Uterus (tissue), 3 donors: ENCODE measurements at regions not wholly inside any gene's neighbourhood (a gene's known extent, or its start where the extent isn't known, plus 50 kb on each side); places are given as distances from the start of the nearest gene placed in this dataset.

Experiments used
- DNase-seq, 2 donors: peaks; one replicate each; pipeline ENCODE4 v3.0.0-alpha.2; 2019 to 2020
- H3K27ac ChIP-seq, 2 donors: fragments of 200-600 bp; sonication (generic); 1 replicate in 1 of 2; 2 replicates in 1 of 2; pipeline ENCODE4 v1.5.1; 2016 to 2018
- H3K27me3 ChIP-seq, 2 donors: fragments of 200-600 bp; sonication (generic); one replicate each; pipeline ENCODE4 v1.5.1; 2018 to 2019; ENCODE audit warnings: control low read depth in 1 of 2
- H3K36me3 ChIP-seq, 2 donors: fragments of 200-600 bp; sonication (generic); one replicate each; pipeline ENCODE4 v1.5.1; 2019; ENCODE audit warnings: control low read depth in 1 of 2
- H3K4me1 ChIP-seq, 2 donors: fragments of 200-600 bp; sonication (generic); one replicate each; pipeline ENCODE4 v1.5.1; 2018 to 2019; ENCODE audit warnings: control low read depth in 1 of 2
- H3K4me3 ChIP-seq, 2 donors: fragments of 200-600 bp; sonication (generic); 1 replicate in 1 of 2; 2 replicates in 1 of 2; pipeline ENCODE4 v1.5.1; 2018 to 2019; ENCODE audit warnings: mild to moderate bottlenecking in 1 of 2
- H3K9me3 ChIP-seq, 2 donors: fragments of 200-600 bp; sonication (generic); one replicate each; pipeline ENCODE4 v1.5.1; 2019; ENCODE audit warnings: control low read depth in 1 of 2
- POLR2A ChIP-seq, 2 donors: fragments of 450-650 bp; IDR thresholded peaks; one replicate each; pipeline ENCODE4 v1.6.1; 2016; ENCODE audit warnings: antibody characterized with exemption in 2 of 2, mild to moderate bottlenecking in 1 of 2, moderate library complexity in 1 of 2
- intact Hi-C: fragments of 100-400 bp; cut with DNase I; formaldehyde crosslinking; loops from one replicate; pipeline ENCODE4 v1.15.1; 2023; ENCODE audit warnings: low total_unique reads
- TF ChIP-seq, protein P1 (sequence below), 4 experiments: fragments of 200-600 bp in 2 of 4; fragments of 450-650 bp in 2 of 4; sonication (generic) in 2 of 4; IDR thresholded peaks; one replicate each; pipeline ENCODE4 v1.5.1; 2016 to 2019; ENCODE audit warnings: antibody characterized with exemption in 4 of 4, mild to moderate bottlenecking in 2 of 4, moderate library complexity in 1 of 4
- donor health status: DM: yes; HTN: yes; CAD: no.

DNA sequence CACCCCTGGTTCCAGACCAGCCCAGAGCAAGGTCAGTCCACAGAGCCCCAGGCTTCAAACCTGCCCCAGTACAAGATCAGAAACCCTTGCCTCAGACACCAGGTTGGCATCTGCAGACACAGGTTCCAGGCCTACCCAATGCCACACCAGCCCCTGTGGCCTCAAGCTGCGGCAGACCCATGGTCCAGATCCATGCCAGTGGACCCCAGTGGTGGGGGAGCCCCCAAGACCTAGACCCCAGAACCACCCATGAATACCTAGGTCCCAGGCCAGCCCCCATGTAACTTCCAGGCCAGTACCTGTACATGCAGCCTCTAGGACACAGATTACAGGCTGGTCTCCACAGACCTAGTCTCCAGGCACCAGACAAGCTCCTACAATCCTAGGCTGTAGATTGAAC lies 1019.3 kb downstream of the JRKL start:
- Histone ChIP-seq H3K9me3 (no peaks in the 10 kb centered on the region), H3K27ac (no peak overlapping the region), H3K27me3 (no peaks in the 10 kb centered on the region), H3K4me3 (no peak overlapping the region), H3K4me1 (no peaks in the 10 kb centered on the region), H3K36me3 (no peaks in the 10 kb centered on the region)
- no peak for TF ChIP-seq POLR2A (IDR thresholded peaks at IDR 0.05)
- TF ChIP-seq, protein P1, sequence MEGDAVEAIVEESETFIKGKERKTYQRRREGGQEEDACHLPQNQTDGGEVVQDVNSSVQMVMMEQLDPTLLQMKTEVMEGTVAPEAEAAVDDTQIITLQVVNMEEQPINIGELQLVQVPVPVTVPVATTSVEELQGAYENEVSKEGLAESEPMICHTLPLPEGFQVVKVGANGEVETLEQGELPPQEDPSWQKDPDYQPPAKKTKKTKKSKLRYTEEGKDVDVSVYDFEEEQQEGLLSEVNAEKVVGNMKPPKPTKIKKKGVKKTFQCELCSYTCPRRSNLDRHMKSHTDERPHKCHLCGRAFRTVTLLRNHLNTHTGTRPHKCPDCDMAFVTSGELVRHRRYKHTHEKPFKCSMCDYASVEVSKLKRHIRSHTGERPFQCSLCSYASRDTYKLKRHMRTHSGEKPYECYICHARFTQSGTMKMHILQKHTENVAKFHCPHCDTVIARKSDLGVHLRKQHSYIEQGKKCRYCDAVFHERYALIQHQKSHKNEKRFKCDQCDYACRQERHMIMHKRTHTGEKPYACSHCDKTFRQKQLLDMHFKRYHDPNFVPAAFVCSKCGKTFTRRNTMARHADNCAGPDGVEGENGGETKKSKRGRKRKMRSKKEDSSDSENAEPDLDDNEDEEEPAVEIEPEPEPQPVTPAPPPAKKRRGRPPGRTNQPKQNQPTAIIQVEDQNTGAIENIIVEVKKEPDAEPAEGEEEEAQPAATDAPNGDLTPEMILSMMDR (IDR thresholded peaks at IDR 0.05) = no peak
- intact Hi-C loops = no loop called here
- DNase-seq = no peak

DNA sequence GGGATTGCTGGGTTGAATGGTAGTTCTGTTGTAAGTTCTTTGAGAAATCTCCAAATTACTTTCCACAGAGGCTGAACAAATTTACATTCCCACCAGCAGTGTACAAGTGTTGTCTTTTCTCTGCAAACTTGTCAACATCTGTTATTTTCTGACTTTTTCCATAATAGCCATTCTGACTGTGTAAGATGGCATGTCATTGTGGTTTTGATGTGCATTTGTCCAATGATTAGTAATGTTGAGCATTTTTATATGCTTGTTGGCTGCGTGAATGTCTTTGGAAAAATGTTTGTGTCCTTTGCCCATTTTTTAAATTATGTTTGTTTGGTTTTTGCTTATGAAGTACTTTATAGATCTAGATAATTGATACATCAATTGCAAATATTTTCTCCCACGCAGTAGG lies 1025.0 kb downstream of the JRKL start:
- no peaks in the 10 kb centered on the region for H3K36me3 ChIP-seq
- no peaks in the 10 kb centered on the region for H3K4me1 ChIP-seq
- no peak for DNase-seq
- no peak overlapping the region for H3K27ac ChIP-seq
- H3K9me3 ChIP-seq = no peaks in the 10 kb centered on the region
- TF ChIP-seq POLR2A (IDR thresholded peaks at IDR 0.05) = no peak
- TF ChIP-seq, protein P1 (IDR thresholded peaks at IDR 0.05) = no peak
- no peaks in the 10 kb centered on the region for H3K27me3 ChIP-seq
- intact Hi-C loops = no loop called here
- H3K4me3 ChIP-seq = no peak overlapping the region

DNA sequence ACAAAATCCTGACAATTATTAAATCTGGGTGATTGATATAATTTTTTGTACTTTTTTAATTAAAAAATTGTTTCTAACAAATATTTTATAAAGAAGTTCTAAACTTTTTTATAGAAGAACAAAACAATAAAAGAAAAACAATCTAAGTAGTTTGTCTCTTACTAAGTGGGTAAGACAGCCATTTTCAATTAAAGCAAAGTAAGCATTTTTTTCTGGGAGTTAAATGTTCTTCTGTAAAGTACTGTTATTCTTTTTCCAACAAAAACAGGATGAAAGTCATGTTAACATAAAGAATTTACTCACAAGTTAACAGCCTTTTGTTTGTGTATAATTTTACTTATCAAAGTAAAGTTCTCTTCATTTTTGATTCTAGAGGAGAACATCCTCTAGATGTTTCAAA lies 1029.9 kb downstream of the JRKL start:
- Histone ChIP-seq H3K4me1 (no peaks in the 10 kb centered on the region), H3K36me3 (no peaks in the 10 kb centered on the region), H3K27ac (no peak overlapping the region), H3K4me3 (no peak overlapping the region), H3K9me3 (no peaks in the 10 kb centered on the region), H3K27me3 (no peaks in the 10 kb centered on the region)
- TF ChIP-seq POLR2A (IDR thresholded peaks at IDR 0.05) = no peak
- TF ChIP-seq, protein P1 (IDR thresholded peaks at IDR 0.05) = no peak
- intact Hi-C loops = no loop called here
- no peak for DNase-seq

DNA sequence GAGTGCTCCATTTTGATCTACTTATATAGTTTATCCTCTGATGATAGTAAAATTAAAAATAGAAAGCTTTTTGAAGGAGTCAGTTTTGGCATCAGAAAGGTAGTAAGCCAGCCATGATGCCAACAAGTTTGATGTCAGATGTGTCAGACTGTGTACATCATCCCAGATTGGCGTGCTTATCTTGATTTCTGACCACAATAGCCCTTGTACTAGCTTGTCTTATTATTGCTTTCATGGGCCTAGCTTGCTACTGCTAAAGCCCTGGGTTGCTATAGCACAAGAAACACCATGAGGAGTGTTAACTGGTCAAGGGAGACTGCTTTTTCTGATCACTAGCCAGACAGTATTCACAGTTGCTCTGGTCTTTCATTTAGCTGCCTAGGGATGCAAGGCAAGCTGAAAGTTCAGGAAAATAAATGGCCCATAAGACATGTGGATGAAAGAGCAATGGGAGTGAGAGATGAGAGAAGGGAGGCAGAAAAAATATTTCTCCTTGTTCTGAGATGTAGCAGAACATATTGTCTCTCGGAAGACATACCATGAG lies 1038.5 kb downstream of the JRKL start:
- no peaks in the 10 kb centered on the region for H3K27me3 ChIP-seq
- no peak for DNase-seq
- no peaks in the 10 kb centered on the region for H3K4me1 ChIP-seq
- intact Hi-C loops = no loop called here
- no peaks in the 10 kb centered on the region for H3K36me3 ChIP-seq
- H3K27ac ChIP-seq = no peak overlapping the region
- H3K4me3 ChIP-seq = no peak overlapping the region
- TF ChIP-seq, protein P1 (IDR thresholded peaks at IDR 0.05) = no peak
- no peak for TF ChIP-seq POLR2A (IDR thresholded peaks at IDR 0.05)
- no peaks in the 10 kb centered on the region for H3K9me3 ChIP-seq

DNA sequence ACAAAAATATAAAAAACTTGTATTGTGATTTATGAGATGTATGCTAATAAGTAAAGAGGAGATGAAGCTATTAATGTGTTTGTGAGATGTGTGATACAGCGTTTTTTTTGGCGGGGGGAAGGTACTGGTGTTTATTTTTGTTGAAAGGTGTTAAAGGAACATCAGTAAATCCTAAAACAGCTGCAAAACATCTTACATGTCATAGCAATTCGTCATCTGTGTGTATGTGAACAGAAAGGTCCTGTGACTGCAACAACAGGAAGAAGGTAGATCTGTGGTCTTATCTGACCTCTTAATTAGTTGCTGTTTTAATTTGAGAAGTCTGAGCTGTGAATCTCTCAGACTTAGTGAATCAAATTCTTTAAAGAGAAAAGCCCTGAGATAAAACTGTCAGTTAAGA lies 1041.1 kb downstream of the JRKL start:
- no peak for DNase-seq
- TF ChIP-seq, protein P1 (IDR thresholded peaks at IDR 0.05) = no peak
- Histone ChIP-seq H3K9me3 (no peaks in the 10 kb centered on the region), H3K36me3 (no peaks in the 10 kb centered on the region), H3K27me3 (no peaks in the 10 kb centered on the region), H3K27ac (no peak overlapping the region), H3K4me3 (no peak overlapping the region), H3K4me1 (no peaks in the 10 kb centered on the region)
- intact Hi-C loops = no loop called here
